Fibroblast of lung (primary cell): ENCODE measurements at regions not wholly inside any gene's neighbourhood (a gene's known extent, or its start where the extent isn't known, plus 50 kb on each side); places are given as distances from the start of the nearest gene placed in this dataset.

Experiments used
- CTCF ChIP-seq, 2 donors: IDR thresholded peaks in 1 of 2; conservative IDR thresholded peaks in 1 of 2; 1 replicate in 1 of 2; 2 replicates in 1 of 2; pipeline ENCODE4 v1.5.1; 2011 to 2012; ENCODE audit warnings: low read length in 2 of 2, control low read depth in 1 of 2, inconsistent platforms in 1 of 2, low read depth in 1 of 2, mild to moderate bottlenecking in 1 of 2
- EZH2 ChIP-seq: IDR thresholded peaks from 2 replicates; pipeline ENCODE4 v1.5.1; 2012; ENCODE audit warnings: low read length, control low read depth, mild to moderate bottlenecking; ENCODE audit errors: missing control alignments

GRCh38 chr2:207333599-207334300, 168.0 kb upstream of the KLF7 start:
- TF ChIP-seq EZH2 (no peak), CTCF (conservative IDR thresholded peaks at IDR 0.05 in 1 of 2, IDR thresholded peaks at IDR 0.05 in 1 of 2; ENCODE audit: low read depth in 1 of 2, low read length in 2 of 2) (no peak)
